Mucosa of stomach (tissue), 1 donor: ENCODE measurements at regions not wholly inside any gene's neighbourhood (a gene's known extent, or its start where the extent isn't known, plus 50 kb on each side); places are given as distances from the start of the nearest gene placed in this dataset.

Experiments used
- H3K27me3 ChIP-seq: one replicate; pipeline ENCODE4 v1.7.0; 2013; ENCODE audit warnings: mild to moderate bottlenecking, low read length; ENCODE audit not compliant: control insufficient read depth, insufficient read depth
- H3K36me3 ChIP-seq: one replicate; pipeline ENCODE4 v1.7.0; 2013; ENCODE audit warnings: low read length; ENCODE audit not compliant: control insufficient read depth, insufficient read depth
- H3K4me1 ChIP-seq: one replicate; pipeline ENCODE4 v1.7.0; 2013; ENCODE audit warnings: mild to moderate bottlenecking, low read length; ENCODE audit not compliant: control insufficient read depth, insufficient read depth
- H3K4me3 ChIP-seq: one replicate; pipeline ENCODE4 v1.7.0; 2013; ENCODE audit warnings: low read length
- H3K9ac ChIP-seq: one replicate; pipeline ENCODE4 v1.7.0; 2013; ENCODE audit warnings: mild to moderate bottlenecking, low read length, moderate library complexity
- H3K9me3 ChIP-seq: one replicate; pipeline ENCODE4 v1.7.0; 2013; ENCODE audit warnings: mild to moderate bottlenecking, low read length, moderate library complexity; ENCODE audit not compliant: control insufficient read depth
- donor health status: Pancreatic carcinoma.

- no peaks in the 10 kb centered on the region for H3K4me1 ChIP-seq
Measured at GRCh38 chr4:12724510-12724909, 759.6 kb downstream of the RAB28 start.

GRCh38 chr4:12723849-12724447, 760.2 kb downstream of the RAB28 start:
- no peak overlapping the region for H3K9ac ChIP-seq
- no peaks in the 10 kb centered on the region for H3K36me3 ChIP-seq
- no peaks in the 10 kb centered on the region for H3K4me1 ChIP-seq
- H3K4me3 ChIP-seq: no peak overlapping the region
- H3K9me3 ChIP-seq: no peaks in the 10 kb centered on the region
- no peaks in the 10 kb centered on the region for H3K27me3 ChIP-seq

More at GRCh38 chr4:12724510-12724909, 759.6 kb downstream of the RAB28 start:
- no peaks in the 10 kb centered on the region for H3K27me3 ChIP-seq
- H3K4me3 ChIP-seq: no peak overlapping the region
- no peaks in the 10 kb centered on the region for H3K9me3 ChIP-seq
- H3K36me3 ChIP-seq: no peaks in the 10 kb centered on the region
- no peak overlapping the region for H3K9ac ChIP-seq

GRCh38 chr4:12716896-12717295, 767.2 kb downstream of the RAB28 start:
- H3K4me1 ChIP-seq: no peaks in the 10 kb centered on the region
- no peaks in the 10 kb centered on the region for H3K9me3 ChIP-seq
- H3K9ac ChIP-seq: no peak overlapping the region
- no peaks in the 10 kb centered on the region for H3K36me3 ChIP-seq
- H3K27me3 ChIP-seq: no peaks in the 10 kb centered on the region
- no peak overlapping the region for H3K4me3 ChIP-seq

GRCh38 chr4:12712648-12713339, 771.3 kb downstream of the RAB28 start:
- Histone ChIP-seq H3K9me3 (no peaks in the 10 kb centered on the region), H3K27me3 (no peaks in the 10 kb centered on the region), H3K36me3 (no peaks in the 10 kb centered on the region), H3K4me1 (no peaks in the 10 kb centered on the region), H3K9ac (no peak overlapping the region), H3K4me3 (no peak overlapping the region)

- no peaks in the 10 kb centered on the region for H3K27me3 ChIP-seq
- H3K4me3 ChIP-seq: no peak overlapping the region
- no peaks in the 10 kb centered on the region for H3K36me3 ChIP-seq
- no peaks in the 10 kb centered on the region for H3K9me3 ChIP-seq
- no peak overlapping the region for H3K9ac ChIP-seq
- no peaks in the 10 kb centered on the region for H3K4me1 ChIP-seq
Measured at GRCh38 chr4:12707381-12708175, 776.6 kb downstream of the RAB28 start.

DNA sequence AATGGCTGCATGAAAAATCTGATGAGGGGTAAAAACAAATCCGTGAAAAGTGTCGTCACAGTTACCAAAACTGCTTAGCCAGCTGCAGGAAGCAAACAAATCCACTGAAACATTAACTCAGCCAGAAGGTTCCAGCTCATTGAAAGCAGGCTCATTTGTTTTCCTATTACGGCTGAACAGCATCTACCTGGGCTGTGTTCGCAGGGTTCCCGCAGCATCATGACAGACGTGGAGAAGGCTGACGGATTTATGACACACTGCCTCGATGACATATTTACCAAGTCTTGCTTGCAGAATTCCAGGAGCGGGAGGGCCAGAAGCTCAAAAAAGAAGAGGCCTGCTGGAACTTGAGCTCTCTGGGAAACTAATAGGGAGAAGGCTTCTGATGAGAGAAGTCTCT, 781.1 kb downstream of the RAB28 start:
- no peak overlapping the region for H3K4me3 ChIP-seq

GRCh38 chr4:12701384-12701783, 782.8 kb downstream of the RAB28 start:
- no peaks in the 10 kb centered on the region for H3K36me3 ChIP-seq
- no peaks in the 10 kb centered on the region for H3K4me1 ChIP-seq
- no peak overlapping the region for H3K4me3 ChIP-seq
- H3K9ac ChIP-seq: no peak overlapping the region
- H3K9me3 ChIP-seq: no peaks in the 10 kb centered on the region
- no peaks in the 10 kb centered on the region for H3K27me3 ChIP-seq

More for the DNA sequence above, 781.1 kb downstream of the RAB28 start:
- Histone ChIP-seq H3K9ac (no peak overlapping the region), H3K27me3 (no peaks in the 10 kb centered on the region), H3K36me3 (no peaks in the 10 kb centered on the region), H3K9me3 (no peaks in the 10 kb centered on the region), H3K4me1 (no peaks in the 10 kb centered on the region)

- H3K4me1 ChIP-seq: no peaks in the 10 kb centered on the region
- no peak overlapping the region for H3K9ac ChIP-seq
- no peaks in the 10 kb centered on the region for H3K9me3 ChIP-seq
- no peaks in the 10 kb centered on the region for H3K27me3 ChIP-seq
- H3K36me3 ChIP-seq: no peaks in the 10 kb centered on the region
- no peak overlapping the region for H3K4me3 ChIP-seq
Measured at GRCh38 chr4:12697970-12698369, 786.2 kb downstream of the RAB28 start.

DNA sequence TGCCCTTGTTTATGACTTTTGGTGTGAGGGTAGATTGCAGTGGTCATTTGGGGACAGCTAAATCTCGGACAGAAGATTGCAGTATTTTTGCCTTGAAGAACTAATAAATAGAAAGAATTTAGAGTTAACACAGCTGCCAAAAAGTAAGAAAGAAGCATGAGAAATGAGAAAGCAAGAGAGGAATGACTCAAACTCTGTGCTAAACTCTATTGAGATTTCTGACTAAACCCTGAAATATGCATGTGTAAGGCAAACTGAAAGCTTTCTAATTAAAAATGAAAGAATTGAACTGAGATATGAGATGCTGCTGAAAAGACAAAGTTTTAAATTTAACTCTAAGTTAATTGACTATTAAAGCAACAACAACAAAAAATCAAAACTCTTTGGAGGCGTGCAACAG, 791.3 kb downstream of the RAB28 start:
- no peak overlapping the region for H3K9ac ChIP-seq
- H3K36me3 ChIP-seq: no peaks in the 10 kb centered on the region
- no peaks in the 10 kb centered on the region for H3K9me3 ChIP-seq
- H3K27me3 ChIP-seq: no peaks in the 10 kb centered on the region
- no peaks in the 10 kb centered on the region for H3K4me1 ChIP-seq
- no peak overlapping the region for H3K4me3 ChIP-seq

DNA sequence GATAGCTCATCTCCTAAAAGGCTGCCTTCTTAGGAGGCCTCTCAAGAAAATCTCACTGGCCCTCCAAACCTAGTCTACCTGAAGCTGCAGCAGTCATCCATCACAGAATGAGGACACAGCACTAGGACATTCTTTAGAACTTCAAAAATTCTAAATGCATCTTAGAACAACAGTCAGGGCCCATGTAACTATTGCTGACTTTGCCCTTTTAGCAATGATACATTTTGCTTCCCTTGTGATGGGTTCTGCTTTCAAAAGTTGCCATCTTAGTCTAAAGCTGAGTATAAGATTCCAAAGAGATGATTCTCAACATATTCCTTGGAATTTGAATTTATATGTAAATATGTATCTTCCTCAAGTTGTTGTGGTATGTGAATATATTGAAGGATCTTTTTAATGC, 793.0 kb downstream of the RAB28 start:
- Histone ChIP-seq H3K4me1 (no peaks in the 10 kb centered on the region), H3K36me3 (no peaks in the 10 kb centered on the region), H3K4me3 (no peak overlapping the region), H3K9ac (no peak overlapping the region), H3K27me3 (no peaks in the 10 kb centered on the region), H3K9me3 (no peaks in the 10 kb centered on the region)

GRCh38 chr4:12689457-12689856, 794.7 kb downstream of the RAB28 start:
- no peaks in the 10 kb centered on the region for H3K9me3 ChIP-seq
- no peak overlapping the region for H3K9ac ChIP-seq
- no peaks in the 10 kb centered on the region for H3K36me3 ChIP-seq
- H3K27me3 ChIP-seq: no peaks in the 10 kb centered on the region
- no peaks in the 10 kb centered on the region for H3K4me1 ChIP-seq
- H3K4me3 ChIP-seq: no peak overlapping the region

DNA sequence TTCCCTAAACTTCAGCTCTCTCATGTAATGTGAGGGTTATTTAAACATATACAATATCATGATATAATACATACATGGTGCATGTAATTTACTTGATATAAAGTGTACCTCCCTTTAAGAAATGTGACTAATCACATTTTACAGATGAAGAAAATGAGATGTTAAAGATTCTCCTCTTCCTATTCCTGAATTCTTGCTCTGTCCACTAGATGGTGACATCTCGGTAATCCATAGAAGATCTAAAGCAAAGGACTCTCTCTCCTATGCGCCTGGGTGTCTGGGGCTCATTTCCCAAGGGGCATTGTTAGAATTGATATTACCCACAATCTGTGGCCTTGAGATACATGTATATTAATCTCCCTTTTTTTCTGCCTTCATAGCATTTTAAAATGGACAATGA, 804.9 kb downstream of the RAB28 start:
- Histone ChIP-seq H3K4me1 (no peaks in the 10 kb centered on the region), H3K4me3 (no peak overlapping the region), H3K36me3 (no peaks in the 10 kb centered on the region), H3K9ac (no peak overlapping the region), H3K27me3 (no peaks in the 10 kb centered on the region), H3K9me3 (no peaks in the 10 kb centered on the region)
